ENCODE measurements at regions not wholly inside any gene's neighbourhood (a gene's known extent, or its start where the extent isn't known, plus 50 kb on each side); places are given as distances from the start of the nearest gene placed in this dataset.

DNA sequence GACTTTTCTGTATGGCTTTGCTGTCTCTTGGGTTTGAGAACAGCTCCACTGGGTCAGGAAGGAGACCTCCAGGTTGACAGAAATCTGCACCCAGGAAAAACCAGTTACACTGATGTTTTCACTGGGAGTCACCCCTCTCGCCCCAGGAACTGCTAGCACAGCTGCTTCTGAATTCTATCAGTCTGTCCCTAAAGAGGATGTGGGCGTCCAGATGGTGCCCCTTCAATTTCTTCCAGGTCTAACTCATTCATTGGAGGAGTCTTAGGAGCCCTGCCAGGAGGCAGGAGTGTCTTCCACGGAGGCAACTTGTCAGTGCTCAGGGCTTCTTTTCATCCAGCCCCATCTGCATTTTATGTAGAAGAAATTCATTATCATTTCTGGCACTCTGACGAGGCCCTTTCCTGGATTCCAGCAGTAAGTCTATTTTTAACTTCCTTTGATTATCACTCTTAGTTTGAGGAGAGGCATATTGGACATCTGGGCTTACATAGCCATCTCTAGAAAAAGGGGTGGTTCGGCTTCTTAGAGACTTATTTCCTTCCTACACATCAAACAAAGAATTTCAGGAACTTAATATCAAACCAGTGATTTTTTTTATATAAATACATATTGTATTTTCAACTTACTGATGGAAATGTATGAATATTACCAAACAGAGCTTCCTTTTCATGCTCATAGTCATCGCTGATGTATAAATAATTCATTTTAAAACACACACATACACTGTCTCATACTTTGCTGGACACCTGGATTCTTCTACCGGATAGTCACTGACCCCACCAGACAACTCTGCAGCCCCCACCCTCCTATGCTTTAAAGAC is 148.8 kb downstream of the IRX2 start:
- TF ChIP-seq, protein P1, sequence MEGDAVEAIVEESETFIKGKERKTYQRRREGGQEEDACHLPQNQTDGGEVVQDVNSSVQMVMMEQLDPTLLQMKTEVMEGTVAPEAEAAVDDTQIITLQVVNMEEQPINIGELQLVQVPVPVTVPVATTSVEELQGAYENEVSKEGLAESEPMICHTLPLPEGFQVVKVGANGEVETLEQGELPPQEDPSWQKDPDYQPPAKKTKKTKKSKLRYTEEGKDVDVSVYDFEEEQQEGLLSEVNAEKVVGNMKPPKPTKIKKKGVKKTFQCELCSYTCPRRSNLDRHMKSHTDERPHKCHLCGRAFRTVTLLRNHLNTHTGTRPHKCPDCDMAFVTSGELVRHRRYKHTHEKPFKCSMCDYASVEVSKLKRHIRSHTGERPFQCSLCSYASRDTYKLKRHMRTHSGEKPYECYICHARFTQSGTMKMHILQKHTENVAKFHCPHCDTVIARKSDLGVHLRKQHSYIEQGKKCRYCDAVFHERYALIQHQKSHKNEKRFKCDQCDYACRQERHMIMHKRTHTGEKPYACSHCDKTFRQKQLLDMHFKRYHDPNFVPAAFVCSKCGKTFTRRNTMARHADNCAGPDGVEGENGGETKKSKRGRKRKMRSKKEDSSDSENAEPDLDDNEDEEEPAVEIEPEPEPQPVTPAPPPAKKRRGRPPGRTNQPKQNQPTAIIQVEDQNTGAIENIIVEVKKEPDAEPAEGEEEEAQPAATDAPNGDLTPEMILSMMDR (IDR thresholded peaks at IDR 0.05): no peak
- TF ChIP-seq POLR2AphosphoS5 (IDR thresholded peaks at IDR 0.05) (no peak), POLR2A (IDR thresholded peaks at IDR 0.05) (no peak)
